ENCODE measurements at regions not wholly inside any gene's neighbourhood (a gene's known extent, or its start where the extent isn't known, plus 50 kb on each side); places are given as distances from the start of the nearest gene placed in this dataset.

DNA sequence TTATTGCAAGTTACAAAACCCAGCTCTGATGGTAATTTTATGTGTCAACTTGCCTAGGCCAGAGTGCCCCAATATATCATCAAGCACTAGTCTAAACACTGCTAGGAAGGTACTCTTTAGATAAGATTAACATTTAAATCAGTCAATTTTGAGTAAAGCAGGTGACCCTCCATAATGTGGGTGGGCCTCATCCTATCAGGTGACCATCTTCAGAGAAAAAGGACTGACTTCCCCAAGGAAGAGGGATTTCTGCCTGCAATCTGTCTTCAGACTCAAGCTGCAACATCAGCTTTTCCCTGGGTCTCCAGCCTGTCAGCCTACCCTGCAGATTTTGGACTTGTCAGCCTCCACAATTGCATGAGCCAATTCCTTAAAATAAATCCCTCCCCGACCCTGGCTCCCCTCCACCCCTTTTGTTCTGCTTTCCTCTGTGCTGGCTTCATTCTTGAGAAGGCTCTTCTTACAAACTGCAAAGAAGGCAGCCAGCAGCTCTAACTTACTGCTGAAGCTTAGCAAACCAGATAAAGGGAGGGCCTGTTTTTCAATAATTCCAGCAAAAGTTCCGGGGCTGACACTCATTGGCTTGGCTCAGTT, 56.4 kb upstream of the RUNX3 start:
- no peak for TF ChIP-seq POLR2A (IDR thresholded peaks at IDR 0.05)
- TF ChIP-seq, protein P1, sequence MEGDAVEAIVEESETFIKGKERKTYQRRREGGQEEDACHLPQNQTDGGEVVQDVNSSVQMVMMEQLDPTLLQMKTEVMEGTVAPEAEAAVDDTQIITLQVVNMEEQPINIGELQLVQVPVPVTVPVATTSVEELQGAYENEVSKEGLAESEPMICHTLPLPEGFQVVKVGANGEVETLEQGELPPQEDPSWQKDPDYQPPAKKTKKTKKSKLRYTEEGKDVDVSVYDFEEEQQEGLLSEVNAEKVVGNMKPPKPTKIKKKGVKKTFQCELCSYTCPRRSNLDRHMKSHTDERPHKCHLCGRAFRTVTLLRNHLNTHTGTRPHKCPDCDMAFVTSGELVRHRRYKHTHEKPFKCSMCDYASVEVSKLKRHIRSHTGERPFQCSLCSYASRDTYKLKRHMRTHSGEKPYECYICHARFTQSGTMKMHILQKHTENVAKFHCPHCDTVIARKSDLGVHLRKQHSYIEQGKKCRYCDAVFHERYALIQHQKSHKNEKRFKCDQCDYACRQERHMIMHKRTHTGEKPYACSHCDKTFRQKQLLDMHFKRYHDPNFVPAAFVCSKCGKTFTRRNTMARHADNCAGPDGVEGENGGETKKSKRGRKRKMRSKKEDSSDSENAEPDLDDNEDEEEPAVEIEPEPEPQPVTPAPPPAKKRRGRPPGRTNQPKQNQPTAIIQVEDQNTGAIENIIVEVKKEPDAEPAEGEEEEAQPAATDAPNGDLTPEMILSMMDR (IDR thresholded peaks at IDR 0.05), result no peak
